ENCODE measurements at regions not wholly inside any gene's neighbourhood (a gene's known extent, or its start where the extent isn't known, plus 50 kb on each side); places are given as distances from the start of the nearest gene placed in this dataset.

- DNase-seq, result no peak
Measured at GRCh38 chr22:48153726-48154125, 1391.3 kb downstream of the TBC1D22A start.

DNA sequence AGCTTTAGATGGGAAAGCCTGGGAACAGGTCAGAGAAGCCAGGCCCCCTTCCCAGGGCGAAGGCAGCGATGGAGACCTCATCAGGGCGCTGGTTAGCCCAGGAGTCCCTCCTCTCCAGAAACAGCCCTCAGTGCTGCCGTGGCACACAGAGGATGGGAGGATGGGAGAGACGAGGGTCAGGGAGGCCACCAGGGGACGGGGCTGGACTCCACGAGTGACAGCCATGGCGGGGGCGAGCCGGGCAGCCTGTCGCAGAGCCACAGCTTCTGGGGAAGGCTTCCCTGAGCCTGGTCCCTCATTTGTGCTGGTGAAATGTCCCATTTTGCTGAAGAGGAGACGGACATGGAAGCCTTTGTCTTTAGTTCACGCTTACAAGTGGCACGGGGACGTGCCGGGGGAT is 1390.5 kb downstream of the TBC1D22A start:
- no peak for DNase-seq

- DNase-seq, result no peak
Measured at GRCh38 chr22:48152164-48152775, 1389.8 kb downstream of the TBC1D22A start.

GRCh38 chr22:48151641-48152040 is 1389.2 kb downstream of the TBC1D22A start:
- no peak for DNase-seq

DNA sequence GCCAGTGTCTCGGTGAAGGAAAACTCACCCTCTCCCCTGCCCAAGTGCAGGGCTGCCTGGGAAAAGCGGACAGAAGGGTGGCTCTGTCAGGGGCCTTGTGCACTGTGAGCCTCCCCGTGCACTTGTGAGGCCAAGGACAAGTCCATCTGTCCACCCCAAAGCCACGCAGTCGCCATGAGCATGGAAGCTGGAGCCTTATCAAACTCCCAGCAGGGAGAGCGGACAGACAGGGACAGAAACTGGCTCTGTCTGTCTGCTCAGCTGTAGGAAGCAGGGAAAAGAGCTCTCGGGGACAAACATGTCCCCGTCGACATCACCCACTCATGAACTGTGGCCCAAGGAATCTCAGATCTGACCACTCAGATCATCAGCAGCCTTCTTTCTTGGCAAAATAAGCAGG is 1385.4 kb downstream of the TBC1D22A start:
- DNase-seq, result no peak

- DNase-seq, result no peak
Measured at GRCh38 chr22:48147404-48147803, 1385.0 kb downstream of the TBC1D22A start.

DNA sequence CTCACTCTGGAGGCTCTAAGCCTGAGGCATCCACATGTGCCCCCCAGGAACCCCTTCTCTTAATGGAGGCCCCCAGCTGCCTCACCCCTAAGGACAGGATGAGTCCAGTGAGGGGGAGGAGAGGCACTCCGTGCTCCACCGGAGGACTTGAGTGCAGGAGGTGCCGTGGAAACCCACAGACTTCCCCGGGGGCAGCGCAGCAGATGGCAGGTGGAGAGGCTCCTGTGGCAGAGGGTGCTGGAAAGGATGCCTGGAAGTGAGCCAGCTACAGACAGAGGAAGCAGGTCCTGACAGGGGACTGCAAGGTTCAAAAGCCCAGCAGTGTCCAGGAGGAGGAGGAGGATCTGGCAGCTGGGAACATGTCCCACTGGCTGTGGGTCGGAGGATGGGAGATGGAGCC is 1384.0 kb downstream of the TBC1D22A start:
- no peak for DNase-seq

GRCh38 chr22:48145738-48146137 is 1383.3 kb downstream of the TBC1D22A start:
- no peak for DNase-seq

GRCh38 chr22:48144318-48144717 is 1381.9 kb downstream of the TBC1D22A start:
- DNase-seq, result no peak

GRCh38 chr22:48143856-48144255 is 1381.4 kb downstream of the TBC1D22A start:
- no peak for DNase-seq

DNA sequence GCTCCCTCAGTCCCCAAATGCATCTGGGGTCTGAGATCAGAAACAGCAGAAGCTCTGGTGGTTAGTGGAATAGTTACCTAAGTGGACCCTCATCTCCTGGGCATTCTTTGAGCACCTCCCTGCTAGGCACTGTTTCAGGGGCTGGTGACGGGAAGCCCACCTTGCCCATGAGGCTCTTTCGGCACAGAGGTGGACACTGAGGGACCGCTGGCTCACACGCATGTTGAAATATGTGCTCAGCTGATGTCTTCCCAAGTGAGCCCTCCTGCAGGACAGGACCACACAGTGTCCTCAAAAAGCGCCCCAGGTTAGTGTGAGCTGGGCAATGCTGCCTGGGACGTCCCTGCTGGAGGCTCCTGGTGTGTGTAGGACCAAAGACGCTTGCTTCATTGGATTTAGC is 1379.9 kb downstream of the TBC1D22A start:
- DNase-seq, result no peak

DNA sequence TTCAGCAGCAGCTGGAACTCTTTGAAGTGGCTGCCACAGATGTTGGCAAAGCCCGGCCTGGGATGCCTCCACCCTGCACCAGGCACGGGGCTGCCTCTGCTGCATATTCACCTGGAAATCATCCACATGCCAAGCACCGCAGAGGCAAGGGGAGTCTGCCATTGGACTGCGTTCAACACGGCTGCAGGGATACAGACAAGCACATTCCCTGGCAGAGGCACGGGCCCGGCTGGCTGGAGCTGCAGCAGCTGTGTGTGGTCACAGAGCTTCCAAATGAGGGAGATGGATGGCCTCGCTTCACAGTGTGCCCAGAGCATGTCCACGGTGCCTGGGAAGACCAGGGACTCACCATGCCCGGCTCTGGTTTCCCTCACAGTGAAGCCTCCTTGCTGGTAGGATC is 1378.9 kb downstream of the TBC1D22A start:
- DNase-seq, result no peak

- no peak for DNase-seq
Measured at GRCh38 chr22:48140261-48140813, 1377.9 kb downstream of the TBC1D22A start.

GRCh38 chr22:48139776-48140175 is 1377.3 kb downstream of the TBC1D22A start:
- DNase-seq, result no peak

- DNase-seq, result no peak
Measured at GRCh38 chr22:48138855-48139254, 1376.4 kb downstream of the TBC1D22A start.

GRCh38 chr22:48138427-48138826 is 1376.0 kb downstream of the TBC1D22A start:
- no peak for DNase-seq

GRCh38 chr22:48137640-48138039 is 1375.2 kb downstream of the TBC1D22A start:
- no peak for DNase-seq

GRCh38 chr22:48135592-48135991 is 1373.1 kb downstream of the TBC1D22A start:
- DNase-seq, result no peak

- DNase-seq, result no peak
Measured at GRCh38 chr22:48125416-48125815, 1363.0 kb downstream of the TBC1D22A start.

DNA sequence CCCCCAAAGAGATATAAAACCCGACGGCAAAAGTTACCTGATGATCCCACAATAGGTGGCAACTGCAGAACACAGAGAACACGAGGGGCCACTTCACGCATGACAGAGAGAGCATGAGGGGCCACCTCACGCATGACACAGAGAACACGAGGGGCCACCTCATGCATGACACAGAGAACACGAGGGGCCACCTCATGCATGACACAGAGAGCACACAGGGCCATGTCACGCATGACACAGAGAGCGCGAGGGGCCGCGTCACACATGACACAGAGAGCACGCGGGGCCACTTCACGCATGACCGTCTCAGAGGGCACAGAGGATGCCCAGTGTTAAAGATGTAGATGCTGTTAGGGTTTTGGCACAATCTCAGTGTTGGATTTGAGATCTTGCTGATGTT is 1359.5 kb downstream of the TBC1D22A start:
- no peak for DNase-seq

DNA sequence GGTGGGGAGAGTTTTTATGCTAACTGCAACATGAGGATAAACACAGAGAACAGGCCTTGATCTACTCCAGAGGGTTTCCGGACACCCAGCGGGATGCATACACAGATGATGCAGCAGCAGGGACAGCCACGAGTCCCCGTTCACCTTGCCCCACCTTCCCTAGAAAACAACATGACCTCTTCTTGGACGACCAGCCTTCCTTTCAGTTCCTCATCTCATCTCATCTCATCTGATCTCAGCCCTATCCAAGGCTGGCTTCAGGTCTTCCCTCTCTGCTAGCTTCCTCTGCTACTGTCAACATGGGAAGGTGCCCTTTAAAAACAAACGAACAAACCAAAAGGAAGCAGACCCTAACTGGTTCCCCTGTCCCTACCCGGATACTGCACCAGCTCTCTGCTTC is 1356.2 kb downstream of the TBC1D22A start:
- DNase-seq, result no peak

DNA sequence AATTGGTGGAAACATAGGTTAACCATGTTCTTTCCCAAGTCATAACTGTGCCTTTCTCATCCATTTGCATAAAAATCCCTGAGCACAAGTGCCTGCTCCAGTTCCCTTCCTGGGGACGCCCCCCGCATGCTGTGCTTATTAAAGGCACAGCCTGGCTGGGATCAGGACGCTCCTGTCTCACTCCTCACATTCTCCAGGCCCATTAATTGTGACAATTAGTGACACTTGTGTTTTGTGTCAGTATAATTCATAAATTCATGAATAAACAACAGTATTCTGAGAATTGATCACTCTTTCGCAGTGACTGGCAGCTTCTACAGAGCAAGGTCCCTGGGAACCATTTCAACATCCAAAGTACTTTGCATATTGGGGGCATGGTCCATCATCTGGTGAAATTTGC is 1354.4 kb downstream of the TBC1D22A start:
- no peak for DNase-seq

DNA sequence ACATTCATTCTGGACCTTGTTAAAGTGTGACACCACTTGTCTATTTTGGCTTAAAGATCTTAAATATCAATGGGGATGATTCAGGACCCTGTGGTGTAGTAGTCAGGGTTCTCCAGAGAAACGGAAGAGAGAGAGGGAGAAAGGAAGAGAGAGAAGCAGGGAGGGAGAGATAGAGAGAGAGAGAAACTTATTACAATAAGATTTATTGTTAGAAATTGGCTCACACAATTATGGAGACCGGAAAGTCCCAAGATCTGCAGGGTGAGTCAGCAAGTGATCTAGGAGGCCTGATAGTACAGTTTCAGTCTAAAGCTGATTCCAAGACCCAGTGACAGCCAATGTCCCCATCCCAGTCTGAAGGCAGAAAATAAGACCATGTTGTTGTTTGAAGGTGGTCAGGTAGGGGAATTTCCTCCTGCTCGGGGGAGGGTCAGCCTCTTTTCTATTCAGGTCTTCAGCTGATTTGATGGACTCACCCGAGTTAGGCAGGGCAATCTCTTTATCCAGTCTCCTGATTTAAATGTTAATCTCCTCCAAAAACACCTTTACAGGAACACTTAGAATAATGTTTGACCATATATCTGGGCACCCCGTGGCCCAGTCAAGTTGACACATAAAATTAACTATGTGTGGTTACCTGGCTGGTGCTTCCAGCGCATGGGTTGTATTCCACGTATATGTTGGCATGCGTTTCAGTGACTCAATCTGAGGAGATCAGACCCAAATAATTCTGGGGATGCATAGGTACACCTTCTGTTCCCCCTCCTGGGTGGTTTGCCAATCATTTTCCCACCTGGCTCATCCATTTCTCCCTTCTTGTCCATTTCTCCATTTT is 1350.5 kb downstream of the TBC1D22A start:
- DNase-seq, result peak; percentile 25

DNA sequence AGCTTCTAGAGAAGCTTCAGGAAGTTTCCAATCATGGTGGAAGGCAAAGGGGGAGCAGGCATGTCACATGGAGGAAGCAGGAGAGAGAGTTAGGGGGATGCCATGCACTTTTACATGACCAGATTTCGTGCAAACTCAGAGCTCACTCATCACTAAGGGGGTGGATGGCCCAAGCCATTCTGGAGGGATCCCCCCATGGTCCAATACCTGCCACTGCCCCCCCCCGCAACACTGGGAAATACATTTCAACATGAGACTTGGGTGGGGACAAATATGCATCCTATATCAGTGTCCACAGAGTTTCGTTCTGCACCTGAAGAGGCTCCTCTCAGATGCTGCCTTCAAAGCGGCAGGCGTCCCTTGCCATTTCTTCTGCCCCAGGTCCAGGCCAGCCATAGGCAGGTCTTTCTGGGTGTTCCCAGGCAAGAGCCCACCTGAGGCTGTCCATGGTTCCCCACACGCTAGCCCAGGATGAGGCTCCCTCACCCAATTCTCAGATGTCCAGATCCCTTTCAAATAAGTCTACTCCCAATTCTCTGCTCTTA is 1344.3 kb downstream of the TBC1D22A start:
- DNase-seq, result no peak

Measured in activated CD4-positive, alpha-beta T cell treated with anti-CD3 and anti-CD28 coated beads, Interleukin-2, amount 50 U/mL, for 16 hours (primary cell).